HepG2 (cell line): ENCODE measurements at regions not wholly inside any gene's neighbourhood (a gene's known extent, or its start where the extent isn't known, plus 50 kb on each side); places are given as distances from the start of the nearest gene placed in this dataset.

Experiments used
- ATAC-seq: fragments of 200-7000 bp; cut with Tn5 transposase; 3 replicates; pipeline ENCODE4 v1.9.1; 2020; ENCODE audit warnings: mild to moderate bottlenecking, moderate library complexity
- BruUV-seq: library from RNA; stranded (reverse); fragments of 400-500 nt; replicated peaks from 2 replicates; lab custom pipeline; 2021; lab: Mats Ljungman, UMichigan
- CTCF ChIA-PET: fragments of 300-600 bp; formaldehyde crosslinking; extraction: SDS; loops from one replicate; lab custom pipeline; 2021; ENCODE audit warnings: low total read pairs, inconsistent platforms, low intra/inter-chr PET ratio; lab: Yijun Ruan, JAX
- POLR2A ChIA-PET: fragments of 350-600 bp; sonication (Branson Sonifier 250); formaldehyde crosslinking; loops from one replicate; lab custom pipeline; 2020; ENCODE audit warnings: antibody characterized with exemption, inconsistent platforms; lab: Yijun Ruan, JAX
- DNase-seq: peaks from one replicate; pipeline ENCODE4 v3.0.0-alpha.2; 2015; ENCODE audit warnings: low spot score
- FAIRE-seq: peaks from 3 replicates; lab custom pipeline; 2011; peaks lifted over from hg19 to GRCh38; lab: Jason Lieb, UNC
- H2AFZ ChIP-seq: one replicate; pipeline ENCODE4 v1.6.1; 2011; ENCODE audit warnings: low read length, inconsistent platforms
- H3K27ac ChIP-seq: fragments of 300-600 bp; 3 replicates; pipeline ENCODE4 v1.8.0; 2011; ENCODE audit warnings: mixed run types, mild to moderate bottlenecking, mixed read lengths, low read length, inconsistent platforms; ENCODE audit not compliant: insufficient read depth; ENCODE audit errors: extremely low read length
- H3K27me3 ChIP-seq, 2 experiments: fragments of 200-600 bp in 1 of 2; 2 replicates in 1 of 2; 3 replicates in 1 of 2; pipeline versions ENCODE4 v1.6.0 to v1.8.0; 2011; ENCODE audit warnings: low read length in 2 of 2, mild to moderate bottlenecking in 2 of 2, moderate library complexity in 2 of 2, inconsistent platforms in 1 of 2; ENCODE audit not compliant: insufficient read depth in 2 of 2, control insufficient read depth in 1 of 2
- H3K36me3 ChIP-seq, 2 experiments: fragments of 200-600 bp in 1 of 2; replicated peaks in 1 of 2; 2 replicates in 1 of 2; 3 replicates in 1 of 2; pipeline versions ENCODE4 v1.5.1 to v1.8.0; 2011; ENCODE audit warnings: low read length in 2 of 2, inconsistent platforms in 1 of 2; ENCODE audit not compliant: insufficient read depth in 2 of 2, control insufficient read depth in 1 of 2
- H3K4me1 ChIP-seq: 2 replicates; pipeline ENCODE4 v1.5.1; 2012; ENCODE audit warnings: low read length, inconsistent platforms; ENCODE audit not compliant: insufficient read depth
- H3K4me2 ChIP-seq: 2 replicates; pipeline ENCODE4 v1.6.0; 2011; ENCODE audit warnings: low read depth, low read length, inconsistent platforms
- H3K4me3 ChIP-seq, 3 experiments: fragments of 200-600 bp in 1 of 3; sonication (generic), shearing (Covaris generic) in 1 of 3; replicated peaks in 1 of 3; 2 replicates each; pipeline ENCODE4 v1.5.1; 2011 to 2016; ENCODE audit warnings: low read length in 3 of 3, inconsistent platforms in 2 of 3, low read depth in 2 of 3, mild to moderate bottlenecking in 2 of 3, control low read depth in 1 of 3, mixed read lengths in 1 of 3; ENCODE audit not compliant: insufficient read depth in 1 of 3
- H3K79me2 ChIP-seq: one replicate; pipeline ENCODE4 v1.6.1; 2011; ENCODE audit warnings: low read length, inconsistent platforms; ENCODE audit not compliant: insufficient read depth
- H3K9ac ChIP-seq: 2 replicates; pipeline ENCODE4 v1.6.0; 2011; ENCODE audit warnings: mild to moderate bottlenecking, low read depth, low read length, inconsistent platforms; ENCODE audit not compliant: insufficient read depth
- H3K9me3 ChIP-seq: 2 replicates; pipeline ENCODE4 v1.5.1; 2012; ENCODE audit warnings: mild to moderate bottlenecking, low read length
- H4K20me1 ChIP-seq: 2 replicates; pipeline ENCODE4 v1.6.0; 2011; ENCODE audit warnings: inconsistent platforms, mild to moderate bottlenecking, low read length, moderate library complexity; ENCODE audit not compliant: insufficient read depth
- CEBPG ChIP-seq: IDR thresholded peaks from 2 replicates; pipeline ENCODE4 v1.6.1; 2016
- CREB3 ChIP-seq: sonication (generic); formaldehyde crosslinking; IDR thresholded peaks from 2 replicates; pipeline ENCODE4 v1.5.0; 2020; ENCODE audit warnings: missing genetic modification reagents
- DR1 ChIP-seq: sonication (generic); formaldehyde crosslinking; IDR thresholded peaks from 2 replicates; pipeline ENCODE4 v1.8.0; 2021; ENCODE audit warnings: mild to moderate bottlenecking, missing genetic modification reagents, inconsistent platforms
- KAT8 ChIP-seq: IDR thresholded peaks from 2 replicates; pipeline ENCODE4 v1.6.1; 2016; ENCODE audit warnings: missing genetic modification reagents, missing compliant biosample characterization
- LBX2 ChIP-seq: sonication (generic); formaldehyde crosslinking; IDR thresholded peaks from 2 replicates; pipeline ENCODE4 v1.5.0; 2020; ENCODE audit warnings: missing genetic modification reagents, mild to moderate bottlenecking, borderline replicate concordance
- NR1H2 ChIP-seq: sonication (generic); formaldehyde crosslinking; IDR thresholded peaks from 2 replicates; pipeline ENCODE4 v1.8.1; 2022; ENCODE audit warnings: low read depth, missing genetic modification reagents, borderline replicate concordance
- RORA ChIP-seq: sonication (generic); formaldehyde crosslinking; IDR thresholded peaks from 2 replicates; pipeline ENCODE4 v1.5.0; 2020; ENCODE audit warnings: mild to moderate bottlenecking, missing genetic modification reagents, moderate library complexity
- SCMH1 ChIP-seq: sonication (generic); formaldehyde crosslinking; IDR thresholded peaks from 2 replicates; pipeline ENCODE4 v1.9.0; 2021; ENCODE audit warnings: missing genetic modification reagents, mild to moderate bottlenecking, borderline replicate concordance
- SP5 ChIP-seq: IDR thresholded peaks from 2 replicates; pipeline ENCODE4 v1.6.1; 2016; ENCODE audit warnings: low read depth, borderline replicate concordance
- THAP11 ChIP-seq: IDR thresholded peaks from 2 replicates; pipeline ENCODE4 v1.6.1; 2016; ENCODE audit warnings: missing biosample characterization, missing genetic modification reagents
- WIZ ChIP-seq: sonication (generic); formaldehyde crosslinking; IDR thresholded peaks from 2 replicates; pipeline ENCODE4 v1.5.1; 2020; ENCODE audit warnings: mild to moderate bottlenecking, missing genetic modification reagents
- ZFP37 ChIP-seq: sonication (generic); formaldehyde crosslinking; IDR thresholded peaks from 2 replicates; pipeline ENCODE4 v1.4.0; 2020; ENCODE audit warnings: missing genetic modification reagents, borderline replicate concordance
- ZNF33A ChIP-seq: sonication (generic); formaldehyde crosslinking; IDR thresholded peaks from 2 replicates; pipeline ENCODE4 v1.5.1; 2020; ENCODE audit warnings: missing genetic modification reagents, mild to moderate bottlenecking, moderate library complexity, borderline replicate concordance
- ZNF777 ChIP-seq: sonication (generic); formaldehyde crosslinking; IDR thresholded peaks from 2 replicates; pipeline ENCODE4 v1.4.0; 2020; ENCODE audit warnings: missing genetic modification reagents
- in situ Hi-C: cut with HindIII; loops from 2 replicates; pipeline ENCODE4 v1.10.0; 2017; ENCODE audit warnings: low pct_unique_long_range_greater_than_20kb; ENCODE audit not compliant: extremely low pct_ligation_motif_present
- intact Hi-C: fragments of 100-400 bp; cut with micrococcal nuclease; formaldehyde crosslinking; loops from one replicate; pipeline ENCODE4 v1.10.0; 2022; ENCODE audit not compliant: unreplicated experiment

- H3K9ac ChIP-seq = no peak overlapping the region
- no peak for FAIRE-seq
Measured at GRCh38 chrY:14360748-14361500, 163.4 kb upstream of the NLGN4Y start.

More at GRCh38 chrY:14360748-14361500, 163.4 kb upstream of the NLGN4Y start:
- Histone ChIP-seq H4K20me1 (no peaks in the 10 kb centered on the region), H2AFZ (no peak overlapping the region), H3K9me3 (no peaks in the 10 kb centered on the region), H3K4me3 (no peak overlapping the region), H3K27ac (no peak overlapping the region), H3K36me3 (no peaks in the 10 kb centered on the region), H3K27me3 (no peaks in the 10 kb centered on the region), H3K79me2 (no peaks in the 10 kb centered on the region), H3K4me2 (no peak overlapping the region)
- in situ Hi-C loops (no loop called here), intact Hi-C loops (no loop called here)
- DNase-seq (no peak), ATAC-seq (no peak)
- POLR2A ChIA-PET = no interaction called here
- no TSS peak for BruUV-seq
- no peak for TF ChIP-seq THAP11 (CRISPR knock-in tag)
- TF ChIP-seq LBX2 (CRISPR knock-in tag) = no peak
- no peak for TF ChIP-seq WIZ
- no peak for TF ChIP-seq DR1 (CRISPR knock-in tag)
- no peak for TF ChIP-seq CEBPG (CRISPR knock-in tag)
- TF ChIP-seq ZNF33A (CRISPR knock-in tag) = no peak
- no peak for TF ChIP-seq ZNF777
- TF ChIP-seq ZFP37 (CRISPR knock-in tag) = no peak
- TF ChIP-seq CREB3 = no peak
- TF ChIP-seq KAT8 (CRISPR knock-in tag) = no peak
- TF ChIP-seq RORA (CRISPR knock-in tag) = no peak
- TF ChIP-seq SP5 (CRISPR knock-in tag) = no peak
- no peak for TF ChIP-seq NR1H2 (CRISPR knock-in tag)
- no peak for TF ChIP-seq SCMH1 (CRISPR knock-in tag)
- TF ChIP-seq, all 625 proteins: peak for 0
- CTCF ChIA-PET = no interaction called here
- no peaks in the 10 kb centered on the region for H3K4me1 ChIP-seq
